CD14-positive monocyte (primary cell): ENCODE measurements at regions not wholly inside any gene's neighbourhood (a gene's known extent, or its start where the extent isn't known, plus 50 kb on each side); places are given as distances from the start of the nearest gene placed in this dataset.

Experiments
- DNase-seq, 3 donors: peaks; one replicate each; pipeline ENCODE4 v3.0.0-alpha.2; 2011 to 2022
- H2AFZ ChIP-seq: 2 replicates; pipeline ENCODE4 v1.6.0; 2012; ENCODE audit warnings: mild to moderate bottlenecking, low read depth, low read length, inconsistent platforms; ENCODE audit not compliant: insufficient read depth, poor library complexity, severe bottlenecking
- H3K27ac ChIP-seq, 2 donors: 1 replicate in 1 of 2; 2 replicates in 1 of 2; pipeline ENCODE4 v1.5.1; 2012 to 2013; ENCODE audit warnings: low read length in 2 of 2, control low read depth in 1 of 2, inconsistent platforms in 1 of 2, low read depth in 1 of 2, mild to moderate bottlenecking in 1 of 2
- H3K27me3 ChIP-seq, 2 donors: one replicate each; pipeline versions ENCODE4 v1.6.0 to v1.6.1; 2011 to 2013; ENCODE audit warnings: low read length in 2 of 2; ENCODE audit not compliant: control insufficient read depth in 2 of 2, insufficient read depth in 2 of 2
- H3K36me3 ChIP-seq, 2 donors: replicated peaks in 1 of 2; 1 replicate in 1 of 2; 2 replicates in 1 of 2; pipeline versions ENCODE4 v1.5.1 to v1.6.1; 2012 to 2013; ENCODE audit warnings: low read length in 2 of 2, control low read depth in 1 of 2, inconsistent platforms in 1 of 2, mild to moderate bottlenecking in 1 of 2; ENCODE audit not compliant: insufficient read depth in 2 of 2, control insufficient read depth in 1 of 2
- H3K4me1 ChIP-seq, 2 donors: 1 replicate in 1 of 2; 2 replicates in 1 of 2; pipeline versions ENCODE4 v1.5.1 to v1.6.1; 2012 to 2013; ENCODE audit warnings: low read length in 2 of 2, control low read depth in 1 of 2, inconsistent platforms in 1 of 2, mild to moderate bottlenecking in 1 of 2, moderate library complexity in 1 of 2; ENCODE audit not compliant: insufficient read depth in 2 of 2, control insufficient read depth in 1 of 2
- H3K4me2 ChIP-seq: replicated peaks from 2 replicates; pipeline ENCODE3; 2012; ENCODE audit warnings: low read length, moderate library complexity, mild to moderate bottlenecking; ENCODE audit not compliant: poor library complexity, severe bottlenecking; ENCODE audit errors: extremely low read depth
- H3K4me3 ChIP-seq, 3 experiments: fragments of 200-600 bp in 1 of 3; sonication (generic) in 1 of 3; replicated peaks in 1 of 3; 1 replicate in 2 of 3; 2 replicates in 1 of 3; pipeline ENCODE4 v1.5.1; 2011 to 2013; ENCODE audit warnings: low read length in 3 of 3, mild to moderate bottlenecking in 3 of 3, control low read depth in 2 of 3, low read depth in 2 of 3, inconsistent platforms in 1 of 3, moderate library complexity in 1 of 3
- H3K79me2 ChIP-seq: 2 replicates; pipeline ENCODE4 v1.6.0; 2012; ENCODE audit warnings: mild to moderate bottlenecking, control low read depth, inconsistent platforms, low read length, moderate library complexity; ENCODE audit not compliant: insufficient read depth
- H3K9ac ChIP-seq: 2 replicates; pipeline ENCODE4 v1.6.0; 2017; ENCODE audit warnings: low read length, mild to moderate bottlenecking; ENCODE audit not compliant: insufficient read depth, poor library complexity, severe bottlenecking
- H3K9me3 ChIP-seq, 2 donors: replicated peaks in 1 of 2; 1 replicate in 1 of 2; 2 replicates in 1 of 2; pipeline versions ENCODE4 v1.5.1 to v1.6.1; 2012 to 2013; ENCODE audit warnings: low read length in 2 of 2, control low read depth in 1 of 2; ENCODE audit not compliant: control insufficient read depth in 1 of 2, insufficient read depth in 1 of 2
- H4K20me1 ChIP-seq: 2 replicates; pipeline ENCODE4 v1.6.0; 2012; ENCODE audit warnings: mild to moderate bottlenecking, low read length, control low read depth, moderate library complexity; ENCODE audit not compliant: insufficient read depth
- H3K27ac Mint-ChIP-seq, 7 donors: one replicate each; pipeline ENCODE4 v1.8.0; 2020; ENCODE audit warnings: mild to moderate bottlenecking in 7 of 7, mixed read lengths in 7 of 7, moderate library complexity in 6 of 7, inconsistent platforms in 2 of 7
- H3K27me3 Mint-ChIP-seq, 3 donors: one replicate each; pipeline ENCODE4 v1.8.0; 2021 to 2022; ENCODE audit warnings: low read depth in 3 of 3, mild to moderate bottlenecking in 3 of 3, mixed read lengths in 3 of 3, moderate library complexity in 3 of 3, inconsistent platforms in 1 of 3
- H3K36me3 Mint-ChIP-seq, 2 donors: one replicate each; pipeline ENCODE4 v1.8.0; 2020; ENCODE audit warnings: mixed read lengths in 2 of 2, inconsistent platforms in 1 of 2, mild to moderate bottlenecking in 1 of 2
- H3K4me1 Mint-ChIP-seq: one replicate; pipeline ENCODE4 v1.8.0; 2020; ENCODE audit warnings: mild to moderate bottlenecking, mixed read lengths
- H3K4me3 Mint-ChIP-seq, 2 donors: one replicate each; pipeline ENCODE4 v1.8.0; 2020; ENCODE audit warnings: mild to moderate bottlenecking in 2 of 2, mixed read lengths in 2 of 2, moderate library complexity in 1 of 2
- H3K9me3 Mint-ChIP-seq, 7 donors: one replicate each; pipeline ENCODE4 v1.8.0; 2020 to 2022; ENCODE audit warnings: mixed read lengths in 7 of 7, mild to moderate bottlenecking in 6 of 7, moderate library complexity in 6 of 7, inconsistent platforms in 2 of 7
- WGBS: methylation state at CpG from one replicate; pipeline ENCODE4 v1.1.5; 2013; ENCODE audit warnings: missing lambda C conversion rate; ENCODE audit not compliant: insufficient coverage; 5-methylcytosine and 5-hydroxymethylcytosine counted together
- intact Hi-C, 2 donors: fragments of 100-400 bp; cut with micrococcal nuclease; formaldehyde crosslinking; loops; one replicate each; pipeline versions ENCODE4 v1.15.0 to v1.15.1; 2023
- TF ChIP-seq, protein P1 (sequence below): fragments of 200-600 bp; IDR thresholded peaks from one replicate; pipeline ENCODE4 v1.8.0; 2022; ENCODE audit warnings: antibody characterized with exemption, mild to moderate bottlenecking

DNA sequence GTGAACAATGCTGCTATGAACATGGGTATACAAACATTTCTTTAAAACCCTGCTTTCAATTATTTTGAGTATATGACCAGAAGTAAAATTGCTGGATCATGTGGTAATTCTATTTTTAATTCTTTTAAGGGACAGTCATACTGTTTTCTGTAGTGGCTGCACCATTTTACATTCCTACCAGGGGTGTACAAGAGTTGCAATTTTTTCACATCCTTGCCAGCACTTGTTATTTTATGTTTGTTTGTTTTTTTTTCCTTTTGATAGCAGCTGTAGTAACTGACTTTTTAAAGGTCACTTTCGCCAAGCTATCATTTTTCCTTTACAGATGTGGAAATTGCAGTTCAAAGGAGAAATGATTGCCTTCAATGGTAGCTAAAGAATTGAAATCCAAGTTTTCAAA lies 99.5 kb downstream of the GPR85 start:
- H3K27me3 ChIP-seq: no peaks in the 10 kb centered on the region
- H3K27me3 Mint-ChIP-seq: peaks cover 0 to 5% (median 3%) of the 10 kb centered on the region in 3 donors
- no peaks in the 10 kb centered on the region for H3K36me3 Mint-ChIP-seq
- H2AFZ ChIP-seq: no peak overlapping the region
- H3K27ac ChIP-seq: no peak overlapping the region
- H3K4me1 Mint-ChIP-seq: no peaks in the 10 kb centered on the region
- no peak overlapping the region for H3K4me3 ChIP-seq
- H3K9me3 Mint-ChIP-seq: peaks cover 0 to 3% (median 0%) of the 10 kb centered on the region in 7 donors
- no peaks in the 10 kb centered on the region for H3K9me3 ChIP-seq
- H3K4me3 Mint-ChIP-seq: no peak overlapping the region
- no peak overlapping the region for H3K27ac Mint-ChIP-seq
- intact Hi-C loops: no loop called here
- H3K4me1 ChIP-seq: peaks cover 0 to 7% of the 10 kb centered on the region in 2 donors
- H3K9ac ChIP-seq: no peak overlapping the region
- H3K79me2 ChIP-seq: no peaks in the 10 kb centered on the region
- no peaks in the 10 kb centered on the region for H4K20me1 ChIP-seq
- DNase-seq: no peak
- no CpG with 5 or more reads among the region's 1 CpG for WGBS
- no peak overlapping the region for H3K4me2 ChIP-seq
- no peaks in the 10 kb centered on the region for H3K36me3 ChIP-seq
- TF ChIP-seq, protein P1, sequence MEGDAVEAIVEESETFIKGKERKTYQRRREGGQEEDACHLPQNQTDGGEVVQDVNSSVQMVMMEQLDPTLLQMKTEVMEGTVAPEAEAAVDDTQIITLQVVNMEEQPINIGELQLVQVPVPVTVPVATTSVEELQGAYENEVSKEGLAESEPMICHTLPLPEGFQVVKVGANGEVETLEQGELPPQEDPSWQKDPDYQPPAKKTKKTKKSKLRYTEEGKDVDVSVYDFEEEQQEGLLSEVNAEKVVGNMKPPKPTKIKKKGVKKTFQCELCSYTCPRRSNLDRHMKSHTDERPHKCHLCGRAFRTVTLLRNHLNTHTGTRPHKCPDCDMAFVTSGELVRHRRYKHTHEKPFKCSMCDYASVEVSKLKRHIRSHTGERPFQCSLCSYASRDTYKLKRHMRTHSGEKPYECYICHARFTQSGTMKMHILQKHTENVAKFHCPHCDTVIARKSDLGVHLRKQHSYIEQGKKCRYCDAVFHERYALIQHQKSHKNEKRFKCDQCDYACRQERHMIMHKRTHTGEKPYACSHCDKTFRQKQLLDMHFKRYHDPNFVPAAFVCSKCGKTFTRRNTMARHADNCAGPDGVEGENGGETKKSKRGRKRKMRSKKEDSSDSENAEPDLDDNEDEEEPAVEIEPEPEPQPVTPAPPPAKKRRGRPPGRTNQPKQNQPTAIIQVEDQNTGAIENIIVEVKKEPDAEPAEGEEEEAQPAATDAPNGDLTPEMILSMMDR: no peak

DNA sequence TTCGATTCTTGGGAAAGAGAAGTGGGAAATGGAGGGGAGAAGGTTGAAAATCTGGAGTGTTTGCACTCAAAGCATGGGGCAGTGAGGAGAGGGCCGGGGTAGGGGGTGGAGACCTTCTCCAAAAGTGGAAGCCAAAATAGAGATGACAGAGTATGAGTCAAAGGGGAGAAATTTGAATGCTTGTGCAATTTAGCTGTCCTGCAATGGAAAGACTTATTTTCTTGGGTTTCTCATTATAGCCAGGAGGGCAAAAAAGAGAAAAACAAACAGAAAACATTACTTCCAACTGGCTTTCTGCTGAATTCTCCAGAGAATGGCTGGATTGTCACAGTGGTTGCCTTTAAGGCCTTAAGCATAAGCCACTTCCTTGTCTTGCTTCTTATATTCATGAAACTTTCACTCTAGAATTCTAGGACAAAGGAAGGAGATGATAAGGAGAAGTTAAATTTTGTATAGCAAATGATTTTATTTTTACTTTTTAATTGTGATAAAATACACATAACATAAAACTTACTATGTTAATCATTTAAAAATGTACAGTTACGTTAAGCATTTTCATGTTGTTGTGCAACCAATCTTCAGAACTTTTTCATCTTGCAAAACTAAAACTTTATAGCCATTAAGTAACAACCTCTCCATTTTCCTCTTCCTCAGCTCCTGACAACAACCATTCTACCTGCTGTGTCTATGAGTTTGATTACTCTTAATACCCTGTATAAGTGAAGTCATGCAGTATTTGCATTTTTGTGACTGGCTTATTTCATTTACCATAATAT lies 100.2 kb downstream of the GPR85 start:
- no peaks in the 10 kb centered on the region for H3K4me1 Mint-ChIP-seq
- peaks cover 0 to 5% (median 3%) of the 10 kb centered on the region in 3 donors for H3K27me3 Mint-ChIP-seq
- intact Hi-C loops: no loop called here
- H3K79me2 ChIP-seq: no peaks in the 10 kb centered on the region
- H3K4me2 ChIP-seq: no peak overlapping the region
- no peaks in the 10 kb centered on the region for H4K20me1 ChIP-seq
- H3K4me3 Mint-ChIP-seq: no peak overlapping the region
- peaks cover 0 to 3% (median 0%) of the 10 kb centered on the region in 7 donors for H3K9me3 Mint-ChIP-seq
- peaks cover 0 to 7% of the 10 kb centered on the region in 2 donors for H3K4me1 ChIP-seq
- H3K4me3 ChIP-seq: no peak overlapping the region
- H3K27ac ChIP-seq: no peak overlapping the region
- no peak overlapping the region for H3K27ac Mint-ChIP-seq
- H3K9me3 ChIP-seq: no peaks in the 10 kb centered on the region
- H3K36me3 ChIP-seq: no peaks in the 10 kb centered on the region
- H3K9ac ChIP-seq: no peak overlapping the region
- H3K27me3 ChIP-seq: no peaks in the 10 kb centered on the region
- peak in 1 of 3 donors; percentile 33 for DNase-seq
- 90% methylated on average over 2 of the region's 3 CpGs for WGBS
- TF ChIP-seq, protein P1: no peak
- H3K36me3 Mint-ChIP-seq: no peaks in the 10 kb centered on the region
- H2AFZ ChIP-seq: no peak overlapping the region
